ENCODE measurements at regions not wholly inside any gene's neighbourhood (a gene's known extent, or its start where the extent isn't known, plus 50 kb on each side); places are given as distances from the start of the nearest gene placed in this dataset.

- no peaks in the 10 kb centered on the region for H3K4me1 ChIP-seq (ENCODE audit: control insufficient read depth in 3 of 3, insufficient read depth in 3 of 3, low read length in 3 of 3)
- no peaks in the 10 kb centered on the region for H3K36me3 ChIP-seq (ENCODE audit: control insufficient read depth in 3 of 3, insufficient read depth in 3 of 3, low read length in 3 of 3)
- no peak overlapping the region for H3K27ac ChIP-seq (ENCODE audit: low read depth, low read length)
- no peak overlapping the region for H3K4me3 ChIP-seq (ENCODE audit: low read length in 3 of 3)
- no peaks in the 10 kb centered on the region for H3K9me3 ChIP-seq (ENCODE audit: control insufficient read depth in 3 of 3, low read length in 3 of 3)
- no peaks in the 10 kb centered on the region for H3K27me3 ChIP-seq (ENCODE audit: control insufficient read depth in 3 of 3, insufficient read depth in 3 of 3, low read length in 3 of 3)
- no peak overlapping the region for H3K9ac ChIP-seq (ENCODE audit: low read depth in 1 of 3, low read length in 3 of 3)
Measured at GRCh38 chr12:125882141-125882540, 816.9 kb downstream of the AACS start.

GRCh38 chr12:125888921-125889320 lies 823.7 kb downstream of the AACS start:
- H3K27me3 ChIP-seq (ENCODE audit: control insufficient read depth in 3 of 3, insufficient read depth in 3 of 3, low read length in 3 of 3), result no peaks in the 10 kb centered on the region
- no peak overlapping the region for H3K4me3 ChIP-seq (ENCODE audit: low read length in 3 of 3)
- no peak overlapping the region for H3K9ac ChIP-seq (ENCODE audit: low read depth in 1 of 3, low read length in 3 of 3)
- H3K27ac ChIP-seq (ENCODE audit: low read depth, low read length), result no peak overlapping the region
- H3K36me3 ChIP-seq (ENCODE audit: control insufficient read depth in 3 of 3, insufficient read depth in 3 of 3, low read length in 3 of 3), result no peaks in the 10 kb centered on the region
- peaks cover 0 to 10% (median 6%) of the 10 kb centered on the region in 3 donors for H3K4me1 ChIP-seq (ENCODE audit: control insufficient read depth in 3 of 3, insufficient read depth in 3 of 3, low read length in 3 of 3)
- no peaks in the 10 kb centered on the region for H3K9me3 ChIP-seq (ENCODE audit: control insufficient read depth in 3 of 3, low read length in 3 of 3)

- H3K27ac ChIP-seq (ENCODE audit: low read depth, low read length), result no peak overlapping the region
Measured at GRCh38 chr12:125889742-125890141, 824.5 kb downstream of the AACS start.

GRCh38 chr12:125890366-125890905 lies 825.2 kb downstream of the AACS start:
- Histone ChIP-seq H3K36me3 (ENCODE audit: control insufficient read depth in 3 of 3, insufficient read depth in 3 of 3, low read length in 3 of 3) (no peaks in the 10 kb centered on the region), H3K27ac (ENCODE audit: low read depth, low read length) (no peak overlapping the region), H3K9me3 (ENCODE audit: control insufficient read depth in 3 of 3, low read length in 3 of 3) (no peaks in the 10 kb centered on the region), H3K4me3 (ENCODE audit: low read length in 3 of 3) (no peak overlapping the region), H3K4me1 (ENCODE audit: control insufficient read depth in 3 of 3, insufficient read depth in 3 of 3, low read length in 3 of 3) (peaks cover 0 to 10% (median 6%) of the 10 kb centered on the region in 3 donors), H3K27me3 (ENCODE audit: control insufficient read depth in 3 of 3, insufficient read depth in 3 of 3, low read length in 3 of 3) (no peaks in the 10 kb centered on the region), H3K9ac (ENCODE audit: low read depth in 1 of 3, low read length in 3 of 3) (no peak overlapping the region)

More at GRCh38 chr12:125889742-125890141, 824.5 kb downstream of the AACS start:
- Histone ChIP-seq H3K36me3 (ENCODE audit: control insufficient read depth in 3 of 3, insufficient read depth in 3 of 3, low read length in 3 of 3) (no peaks in the 10 kb centered on the region), H3K27me3 (ENCODE audit: control insufficient read depth in 3 of 3, insufficient read depth in 3 of 3, low read length in 3 of 3) (no peaks in the 10 kb centered on the region), H3K9ac (ENCODE audit: low read depth in 1 of 3, low read length in 3 of 3) (no peak overlapping the region), H3K4me3 (ENCODE audit: low read length in 3 of 3) (no peak overlapping the region), H3K4me1 (ENCODE audit: control insufficient read depth in 3 of 3, insufficient read depth in 3 of 3, low read length in 3 of 3) (peaks cover 0 to 10% (median 6%) of the 10 kb centered on the region in 3 donors), H3K9me3 (ENCODE audit: control insufficient read depth in 3 of 3, low read length in 3 of 3) (no peaks in the 10 kb centered on the region)

- peak overlapping the region in 1 of 3 donors; percentile 25 for H3K9ac ChIP-seq (ENCODE audit: low read depth in 1 of 3, low read length in 3 of 3)
- H3K9me3 ChIP-seq (ENCODE audit: control insufficient read depth in 3 of 3, low read length in 3 of 3), result no peaks in the 10 kb centered on the region
- no peak overlapping the region for H3K4me3 ChIP-seq (ENCODE audit: low read length in 3 of 3)
- no peaks in the 10 kb centered on the region for H3K36me3 ChIP-seq (ENCODE audit: control insufficient read depth in 3 of 3, insufficient read depth in 3 of 3, low read length in 3 of 3)
- no peaks in the 10 kb centered on the region for H3K27me3 ChIP-seq (ENCODE audit: control insufficient read depth in 3 of 3, insufficient read depth in 3 of 3, low read length in 3 of 3)
- peaks cover 0 to 10% (median 6%) of the 10 kb centered on the region in 3 donors for H3K4me1 ChIP-seq (ENCODE audit: control insufficient read depth in 3 of 3, insufficient read depth in 3 of 3, low read length in 3 of 3)
- no peak overlapping the region for H3K27ac ChIP-seq (ENCODE audit: low read depth, low read length)
Measured at GRCh38 chr12:125890971-125891370, 825.7 kb downstream of the AACS start.

GRCh38 chr12:125892276-125892675 lies 827.0 kb downstream of the AACS start:
- no peak overlapping the region for H3K9ac ChIP-seq (ENCODE audit: low read depth in 1 of 3, low read length in 3 of 3)
- no peaks in the 10 kb centered on the region for H3K27me3 ChIP-seq (ENCODE audit: control insufficient read depth in 3 of 3, insufficient read depth in 3 of 3, low read length in 3 of 3)
- no peaks in the 10 kb centered on the region for H3K36me3 ChIP-seq (ENCODE audit: control insufficient read depth in 3 of 3, insufficient read depth in 3 of 3, low read length in 3 of 3)
- no peaks in the 10 kb centered on the region for H3K9me3 ChIP-seq (ENCODE audit: control insufficient read depth in 3 of 3, low read length in 3 of 3)
- H3K4me1 ChIP-seq (ENCODE audit: control insufficient read depth in 3 of 3, insufficient read depth in 3 of 3, low read length in 3 of 3), result peaks cover 0 to 10% (median 6%) of the 10 kb centered on the region in 3 donors
- no peak overlapping the region for H3K4me3 ChIP-seq (ENCODE audit: low read length in 3 of 3)
- H3K27ac ChIP-seq (ENCODE audit: low read depth, low read length), result no peak overlapping the region

GRCh38 chr12:125902991-125903390 lies 837.8 kb downstream of the AACS start:
- H3K9ac ChIP-seq (ENCODE audit: low read depth in 1 of 3, low read length in 3 of 3), result no peak overlapping the region
- no peak overlapping the region for H3K27ac ChIP-seq (ENCODE audit: low read depth, low read length)
- H3K27me3 ChIP-seq (ENCODE audit: control insufficient read depth in 3 of 3, insufficient read depth in 3 of 3, low read length in 3 of 3), result no peaks in the 10 kb centered on the region
- no peaks in the 10 kb centered on the region for H3K36me3 ChIP-seq (ENCODE audit: control insufficient read depth in 3 of 3, insufficient read depth in 3 of 3, low read length in 3 of 3)
- no peak overlapping the region for H3K4me3 ChIP-seq (ENCODE audit: low read length in 3 of 3)
- peaks cover 0 to 2% (median 0%) of the 10 kb centered on the region in 3 donors for H3K9me3 ChIP-seq (ENCODE audit: control insufficient read depth in 3 of 3, low read length in 3 of 3)
- no peaks in the 10 kb centered on the region for H3K4me1 ChIP-seq (ENCODE audit: control insufficient read depth in 3 of 3, insufficient read depth in 3 of 3, low read length in 3 of 3)

- no peaks in the 10 kb centered on the region for H3K27me3 ChIP-seq (ENCODE audit: control insufficient read depth in 3 of 3, insufficient read depth in 3 of 3, low read length in 3 of 3)
- H3K9me3 ChIP-seq (ENCODE audit: control insufficient read depth in 3 of 3, low read length in 3 of 3), result no peaks in the 10 kb centered on the region
- H3K9ac ChIP-seq (ENCODE audit: low read depth in 1 of 3, low read length in 3 of 3), result no peak overlapping the region
- no peak overlapping the region for H3K27ac ChIP-seq (ENCODE audit: low read depth, low read length)
- H3K4me1 ChIP-seq (ENCODE audit: control insufficient read depth in 3 of 3, insufficient read depth in 3 of 3, low read length in 3 of 3), result no peaks in the 10 kb centered on the region
- H3K4me3 ChIP-seq (ENCODE audit: low read length in 3 of 3), result no peak overlapping the region
- no peaks in the 10 kb centered on the region for H3K36me3 ChIP-seq (ENCODE audit: control insufficient read depth in 3 of 3, insufficient read depth in 3 of 3, low read length in 3 of 3)
Measured at GRCh38 chr12:125907351-125907750, 842.1 kb downstream of the AACS start.

GRCh38 chr12:125919856-125920470 lies 854.7 kb downstream of the AACS start:
- Histone ChIP-seq H3K27ac (ENCODE audit: low read depth, low read length) (no peak overlapping the region), H3K4me3 (ENCODE audit: low read length in 3 of 3) (no peak overlapping the region), H3K9me3 (ENCODE audit: control insufficient read depth in 3 of 3, low read length in 3 of 3) (no peaks in the 10 kb centered on the region), H3K36me3 (ENCODE audit: control insufficient read depth in 3 of 3, insufficient read depth in 3 of 3, low read length in 3 of 3) (no peaks in the 10 kb centered on the region), H3K9ac (ENCODE audit: low read depth in 1 of 3, low read length in 3 of 3) (no peak overlapping the region), H3K27me3 (ENCODE audit: control insufficient read depth in 3 of 3, insufficient read depth in 3 of 3, low read length in 3 of 3) (peaks cover 0 to 2% (median 0%) of the 10 kb centered on the region in 3 donors), H3K4me1 (ENCODE audit: control insufficient read depth in 3 of 3, insufficient read depth in 3 of 3, low read length in 3 of 3) (no peaks in the 10 kb centered on the region)

GRCh38 chr12:125922330-125922729 lies 857.1 kb downstream of the AACS start:
- Histone ChIP-seq H3K27ac (ENCODE audit: low read depth, low read length) (no peak overlapping the region), H3K27me3 (ENCODE audit: control insufficient read depth in 3 of 3, insufficient read depth in 3 of 3, low read length in 3 of 3) (peaks cover 0 to 2% (median 0%) of the 10 kb centered on the region in 3 donors), H3K9me3 (ENCODE audit: control insufficient read depth in 3 of 3, low read length in 3 of 3) (no peaks in the 10 kb centered on the region)

More at GRCh38 chr12:125922330-125922729, 857.1 kb downstream of the AACS start:
- no peak overlapping the region for H3K9ac ChIP-seq (ENCODE audit: low read depth in 1 of 3, low read length in 3 of 3)
- no peak overlapping the region for H3K4me3 ChIP-seq (ENCODE audit: low read length in 3 of 3)
- no peaks in the 10 kb centered on the region for H3K36me3 ChIP-seq (ENCODE audit: control insufficient read depth in 3 of 3, insufficient read depth in 3 of 3, low read length in 3 of 3)
- no peaks in the 10 kb centered on the region for H3K4me1 ChIP-seq (ENCODE audit: control insufficient read depth in 3 of 3, insufficient read depth in 3 of 3, low read length in 3 of 3)

Measured in skeletal muscle tissue (tissue), 3 donors.